H1 (cell line): ENCODE measurements at regions not wholly inside any gene's neighbourhood (a gene's known extent, or its start where the extent isn't known, plus 50 kb on each side); places are given as distances from the start of the nearest gene placed in this dataset.

Experiments
- CTCF ChIA-PET: fragments of 300-600 bp; sonication (Branson Sonifier 250); formaldehyde crosslinking; loops from one replicate; lab custom pipeline; 2021; ENCODE audit not compliant: partially characterized antibody; lab: Charles Lee
- POLR2A ChIA-PET: fragments of 300-600 bp; sonication (Branson Sonifier 250); formaldehyde crosslinking; loops from one replicate; lab custom pipeline; 2021; ENCODE audit warnings: inconsistent platforms; ENCODE audit not compliant: partially characterized antibody; lab: Charles Lee
- DNase-seq, 2 experiments: peaks; one replicate each; pipeline versions ENCODE4 v3.0.0 to v3.0.0-alpha.2; 2010 to 2022; ENCODE audit warnings: low spot score in 2 of 2, low read depth in 1 of 2, mixed read lengths in 1 of 2
- FAIRE-seq: peaks from 2 replicates; lab custom pipeline; 2011; peaks lifted over from hg19 to GRCh38; lab: Jason Lieb, UNC
- H2AFZ ChIP-seq: 2 replicates; pipeline ENCODE4 v1.8.1; 2012; ENCODE audit warnings: low read length, inconsistent platforms
- H2AK5ac ChIP-seq: 2 replicates; pipeline ENCODE4 v1.6.1; 2013; ENCODE audit warnings: low read depth, low read length
- H2BK120ac ChIP-seq: replicated peaks from 2 replicates; pipeline ENCODE3; 2013; ENCODE audit warnings: low read depth, low read length, inconsistent platforms
- H2BK12ac ChIP-seq: 2 replicates; pipeline ENCODE4 v1.6.1; 2013; ENCODE audit warnings: low read depth, low read length
- H2BK15ac ChIP-seq: 2 replicates; pipeline ENCODE4 v1.6.1; 2013; ENCODE audit warnings: low read length
- H2BK20ac ChIP-seq: 2 replicates; pipeline ENCODE4 v1.6.1; 2013; ENCODE audit warnings: low read length
- H2BK5ac ChIP-seq: 2 replicates; pipeline ENCODE4 v1.6.1; 2013; ENCODE audit warnings: low read depth, low read length
- H3K14ac ChIP-seq: 2 replicates; pipeline ENCODE4 v1.6.1; 2013; ENCODE audit warnings: inconsistent platforms; ENCODE audit not compliant: insufficient read length
- H3K18ac ChIP-seq: 2 replicates; pipeline ENCODE4 v1.6.1; 2013; ENCODE audit warnings: low read length; ENCODE audit errors: extremely low read depth
- H3K23ac ChIP-seq: 2 replicates; pipeline ENCODE4 v1.6.1; 2013; ENCODE audit warnings: inconsistent platforms; ENCODE audit not compliant: insufficient read length
- H3K23me2 ChIP-seq: 2 replicates; pipeline ENCODE4 v1.6.1; 2013; ENCODE audit warnings: low read depth, low read length
- H3K27ac ChIP-seq: 2 replicates; pipeline ENCODE4 v1.6.1; 2011; ENCODE audit warnings: low read depth, low read length, inconsistent platforms
- H3K27me3 ChIP-seq, 4 experiments: replicated peaks in 1 of 4; 1 replicate in 1 of 4; 2 replicates in 3 of 4; pipeline versions ENCODE4 v1.6.1 to v1.8.1; 2011 to 2013; ENCODE audit warnings: low read length in 3 of 4, mild to moderate bottlenecking in 3 of 4, inconsistent platforms in 2 of 4, mixed read lengths in 2 of 4, moderate library complexity in 1 of 4; ENCODE audit not compliant: control insufficient read depth in 3 of 4, insufficient read depth in 3 of 4; ENCODE audit errors: extremely low read depth in 1 of 4
- H3K36me3 ChIP-seq, 4 experiments: 2 replicates each; pipeline versions ENCODE4 v1.6.1 to v1.8.1; 2011 to 2013; ENCODE audit warnings: mild to moderate bottlenecking in 4 of 4, low read length in 3 of 4, moderate library complexity in 2 of 4, control low read depth in 1 of 4, inconsistent platforms in 1 of 4; ENCODE audit not compliant: insufficient read depth in 4 of 4, control insufficient read depth in 2 of 4
- H3K4ac ChIP-seq: replicated peaks from 2 replicates; pipeline ENCODE3; 2013; ENCODE audit warnings: low read length, low read depth, mixed read lengths, inconsistent platforms; ENCODE audit not compliant: insufficient read length
- H3K4me1 ChIP-seq, 4 experiments: replicated peaks in 1 of 4; 1 replicate in 1 of 4; 2 replicates in 3 of 4; pipeline versions ENCODE4 v1.6.1 to v1.8.1; 2011 to 2013; ENCODE audit warnings: low read length in 3 of 4, inconsistent platforms in 2 of 4, mixed read lengths in 1 of 4; ENCODE audit not compliant: insufficient read depth in 4 of 4, control insufficient read depth in 3 of 4
- H3K4me2 ChIP-seq, 2 experiments: 2 replicates each; pipeline versions ENCODE4 v1.6.1 to v1.8.1; 2011 to 2013; ENCODE audit warnings: low read depth in 2 of 2, low read length in 2 of 2, control low read depth in 1 of 2, inconsistent platforms in 1 of 2, mild to moderate bottlenecking in 1 of 2; ENCODE audit not compliant: insufficient read depth in 1 of 2
- H3K4me3 ChIP-seq, 4 experiments: fragments of 200-600, 300-600 bp in 1 of 4; sonication (generic), shearing (Covaris generic), sonication (Bioruptor Twin) in 1 of 4; 2 replicates each; pipeline versions ENCODE4 v1.5.1 to v1.8.1; 2011 to 2016; ENCODE audit warnings: low read length in 4 of 4, low read depth in 3 of 4, control low read depth in 2 of 4, inconsistent platforms in 2 of 4, mild to moderate bottlenecking in 2 of 4, mixed read lengths in 1 of 4, moderate library complexity in 1 of 4; ENCODE audit not compliant: insufficient read depth in 2 of 4; ENCODE audit errors: extremely low read depth in 1 of 4
- H3K56ac ChIP-seq: replicated peaks from 2 replicates; pipeline ENCODE3; 2013; ENCODE audit warnings: low read depth, mild to moderate bottlenecking, mixed read lengths, low read length, inconsistent platforms; ENCODE audit not compliant: insufficient read length
- H3K79me1 ChIP-seq: 2 replicates; pipeline ENCODE4 v1.6.1; 2013; ENCODE audit warnings: low read depth, low read length, control low read depth
- H3K79me2 ChIP-seq, 2 experiments: 2 replicates each; pipeline versions ENCODE4 v1.6.1 to v1.8.1; 2012 to 2013; ENCODE audit warnings: low read length in 2 of 2, mild to moderate bottlenecking in 2 of 2, inconsistent platforms in 1 of 2; ENCODE audit not compliant: insufficient read depth in 2 of 2, control insufficient read depth in 1 of 2
- H3K9ac ChIP-seq, 4 experiments: replicated peaks in 1 of 4; 1 replicate in 1 of 4; 2 replicates in 3 of 4; pipeline versions ENCODE4 v1.6.1 to v1.8.1; 2011 to 2013; ENCODE audit warnings: low read depth in 3 of 4, low read length in 3 of 4, control low read depth in 2 of 4, mild to moderate bottlenecking in 2 of 4, moderate library complexity in 2 of 4, inconsistent platforms in 1 of 4; ENCODE audit errors: extremely low read depth in 1 of 4
- H3K9me3 ChIP-seq, 2 experiments: 2 replicates each; pipeline versions ENCODE4 v1.6.1 to v1.8.1; 2012 to 2013; ENCODE audit warnings: mild to moderate bottlenecking in 2 of 2, moderate library complexity in 2 of 2, control low read depth in 1 of 2, inconsistent platforms in 1 of 2, low read depth in 1 of 2, low read length in 1 of 2, mixed read lengths in 1 of 2; ENCODE audit not compliant: insufficient read depth in 2 of 2
- H4K20me1 ChIP-seq, 2 experiments: replicated peaks in 1 of 2; 2 replicates each; pipeline versions ENCODE3 to v1.8.1; 2011 to 2013; ENCODE audit warnings: inconsistent platforms in 2 of 2, low read length in 2 of 2, mild to moderate bottlenecking in 1 of 2; ENCODE audit not compliant: insufficient read depth in 2 of 2, control insufficient read depth in 1 of 2
- H4K5ac ChIP-seq: 2 replicates; pipeline ENCODE4 v1.6.1; 2013; ENCODE audit warnings: low read length, low read depth, mixed read lengths, inconsistent platforms; ENCODE audit not compliant: insufficient read length
- H4K8ac ChIP-seq: 2 replicates; pipeline ENCODE4 v1.8.0; 2013; ENCODE audit warnings: mild to moderate bottlenecking, moderate library complexity, low read length, inconsistent platforms; ENCODE audit not compliant: insufficient read depth; ENCODE audit errors: extremely low read depth
- H4K91ac ChIP-seq: replicated peaks from 2 replicates; pipeline ENCODE3; 2013; ENCODE audit warnings: low read length, mixed read lengths, inconsistent platforms; ENCODE audit not compliant: insufficient read length
- RAD21 ChIP-seq, 2 experiments: IDR thresholded peaks in 1 of 2; conservative IDR thresholded peaks in 1 of 2; 2 replicates each; pipeline ENCODE4 v1.6.1; 2011; ENCODE audit warnings: low read depth in 2 of 2, low read length in 2 of 2, improper control_type of control experiment in 1 of 2, inconsistent platforms in 1 of 2, mild to moderate bottlenecking in 1 of 2, moderate library complexity in 1 of 2
- WGBS, 2 experiments: shearing (Covaris generic) in 1 of 2; methylation state at CpG; one replicate each; pipeline versions ENCODE4 v1.1.6 to v1.1.7; 2013 to 2015; ENCODE audit warnings: low lambda C conversion rate in 2 of 2, mixed read lengths in 2 of 2, inconsistent platforms in 1 of 2, low coverage in 1 of 2, missing lambda C conversion rate in 1 of 2; ENCODE audit not compliant: insufficient replicate concordance in 2 of 2, insufficient coverage in 1 of 2, insufficient read length in 1 of 2; ENCODE audit errors: extremely low coverage in 1 of 2, missing lambda C conversion rate in 1 of 2; 5-methylcytosine and 5-hydroxymethylcytosine counted together

DNA sequence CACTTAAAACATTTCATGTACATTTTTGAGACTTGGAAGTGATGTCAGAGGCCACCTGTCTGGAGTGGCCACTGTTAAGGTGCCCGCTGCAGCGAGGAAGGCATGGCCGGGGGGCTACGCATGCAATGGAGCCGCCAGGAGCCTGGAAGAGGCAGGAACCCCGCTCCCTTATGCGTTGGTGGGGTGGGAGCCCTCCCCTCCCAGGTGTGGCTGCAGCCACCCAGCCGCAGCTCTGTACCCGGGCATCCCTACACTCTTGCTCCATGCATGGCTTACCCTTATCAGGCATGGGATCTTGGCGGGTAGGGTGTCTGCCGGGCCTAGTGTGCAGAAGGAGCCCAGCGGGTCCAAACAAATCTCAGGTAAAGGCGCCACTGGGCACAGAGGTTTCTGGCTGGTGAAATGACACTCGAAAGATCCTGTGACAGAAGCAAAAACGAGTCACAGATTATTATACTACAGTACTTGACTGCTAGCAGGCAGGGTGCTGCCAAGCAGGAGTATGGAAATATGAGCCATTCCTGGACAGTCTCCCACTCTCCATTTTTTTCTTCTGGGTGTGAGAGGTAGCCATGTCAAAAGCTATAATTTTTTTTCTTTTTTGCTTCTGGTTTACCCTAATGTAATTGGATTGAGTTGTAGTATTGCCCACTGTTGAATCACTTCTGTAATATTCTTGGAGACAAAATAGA, 1606.3 kb upstream of the MIR17HG start:
- no peak overlapping the region for H2AK5ac ChIP-seq
- no peak overlapping the region for H2BK20ac ChIP-seq
- FAIRE-seq (no peak), DNase-seq (no peak)
- no peak overlapping the region for H3K18ac ChIP-seq
- no peaks in the 10 kb centered on the region for H3K79me2 ChIP-seq
- TF ChIP-seq RAD21 (IDR thresholded peaks at IDR 0.05 in 1 of 2, conservative IDR thresholded peaks at IDR 0.05 in 1 of 2; ENCODE audit: low read depth in 2 of 2, low read length in 2 of 2) = no peak
- no peak overlapping the region for H2BK12ac ChIP-seq
- no peak overlapping the region for H4K5ac ChIP-seq
- CTCF ChIA-PET = no interaction called here
- no peaks in the 10 kb centered on the region for H3K27me3 ChIP-seq
- no peaks in the 10 kb centered on the region for H3K79me1 ChIP-seq
- no peaks in the 10 kb centered on the region for H4K20me1 ChIP-seq
- H2BK5ac ChIP-seq = no peak overlapping the region
- no peaks in the 10 kb centered on the region for H3K36me3 ChIP-seq
- WGBS, 2 experiments = 80% methylated on average over 15 of the region's 15 CpGs; no CpG with 5 or more reads in 1 of the 2 experiments
- H3K4me1 ChIP-seq = no peaks in the 10 kb centered on the region
- no peak overlapping the region for H3K9ac ChIP-seq
- H3K23me2 ChIP-seq = no peaks in the 10 kb centered on the region
- no peak overlapping the region for H3K23ac ChIP-seq
- no peak overlapping the region for H3K4me2 ChIP-seq
- no peak overlapping the region for H3K14ac ChIP-seq
- no peak overlapping the region for H3K4ac ChIP-seq
- H3K9me3 ChIP-seq = no peaks in the 10 kb centered on the region
- no peak overlapping the region for H3K56ac ChIP-seq
- H3K27ac ChIP-seq = no peak overlapping the region
- no peak overlapping the region for H2BK120ac ChIP-seq
- POLR2A ChIA-PET = no interaction called here
- no peak overlapping the region for H2BK15ac ChIP-seq
- H3K4me3 ChIP-seq = no peak overlapping the region
- H4K91ac ChIP-seq = no peak overlapping the region
- no peak overlapping the region for H2AFZ ChIP-seq
- H4K8ac ChIP-seq = no peak overlapping the region
